Vagina (tissue), 2 donors: ENCODE measurements at regions not wholly inside any gene's neighbourhood (a gene's known extent, or its start where the extent isn't known, plus 50 kb on each side); places are given as distances from the start of the nearest gene placed in this dataset.

Experiments
- POLR2AphosphoS5 ChIP-seq, 2 donors: sonication (generic); formaldehyde crosslinking; IDR thresholded peaks; one replicate each; pipeline ENCODE4 v1.9.0; 2017; ENCODE audit warnings: antibody characterized with exemption in 2 of 2, mild to moderate bottlenecking in 2 of 2, low read depth in 1 of 2; ENCODE audit not compliant: insufficient read depth in 1 of 2
- TF ChIP-seq, protein P1 (sequence below), 3 experiments: fragments of 450-650 bp in 2 of 3; fragments of 200-600 bp in 1 of 3; sonication (generic) in 1 of 3; IDR thresholded peaks; one replicate each; pipeline ENCODE4 v1.5.1; 2017 to 2019; ENCODE audit warnings: antibody characterized with exemption in 3 of 3, mild to moderate bottlenecking in 2 of 3, moderate library complexity in 2 of 3

DNA sequence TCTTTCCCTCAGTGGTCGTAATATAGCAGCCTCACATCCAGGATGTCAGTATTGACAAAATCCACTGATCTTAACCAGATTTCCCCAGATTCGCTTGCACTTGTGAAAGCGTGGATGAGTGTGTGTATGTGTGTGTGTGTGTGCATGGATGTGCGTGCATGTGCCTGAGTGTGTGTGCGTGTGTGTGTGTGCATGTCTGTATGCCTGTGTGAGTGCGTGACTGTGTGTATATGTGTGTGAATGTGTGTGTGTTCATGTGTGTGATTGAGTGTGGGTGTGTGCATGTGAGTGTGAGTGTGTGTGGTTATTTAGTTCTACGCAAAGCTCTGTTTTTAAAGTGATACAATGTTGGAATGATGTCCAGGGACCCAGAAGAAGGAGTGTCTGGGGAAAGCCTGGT lies 723.2 kb downstream of the BRD1 start:
- no peak for TF ChIP-seq POLR2AphosphoS5 (IDR thresholded peaks at IDR 0.05; ENCODE audit: insufficient read depth in 1 of 2, low read depth in 1 of 2)
- TF ChIP-seq, protein P1, sequence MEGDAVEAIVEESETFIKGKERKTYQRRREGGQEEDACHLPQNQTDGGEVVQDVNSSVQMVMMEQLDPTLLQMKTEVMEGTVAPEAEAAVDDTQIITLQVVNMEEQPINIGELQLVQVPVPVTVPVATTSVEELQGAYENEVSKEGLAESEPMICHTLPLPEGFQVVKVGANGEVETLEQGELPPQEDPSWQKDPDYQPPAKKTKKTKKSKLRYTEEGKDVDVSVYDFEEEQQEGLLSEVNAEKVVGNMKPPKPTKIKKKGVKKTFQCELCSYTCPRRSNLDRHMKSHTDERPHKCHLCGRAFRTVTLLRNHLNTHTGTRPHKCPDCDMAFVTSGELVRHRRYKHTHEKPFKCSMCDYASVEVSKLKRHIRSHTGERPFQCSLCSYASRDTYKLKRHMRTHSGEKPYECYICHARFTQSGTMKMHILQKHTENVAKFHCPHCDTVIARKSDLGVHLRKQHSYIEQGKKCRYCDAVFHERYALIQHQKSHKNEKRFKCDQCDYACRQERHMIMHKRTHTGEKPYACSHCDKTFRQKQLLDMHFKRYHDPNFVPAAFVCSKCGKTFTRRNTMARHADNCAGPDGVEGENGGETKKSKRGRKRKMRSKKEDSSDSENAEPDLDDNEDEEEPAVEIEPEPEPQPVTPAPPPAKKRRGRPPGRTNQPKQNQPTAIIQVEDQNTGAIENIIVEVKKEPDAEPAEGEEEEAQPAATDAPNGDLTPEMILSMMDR (IDR thresholded peaks at IDR 0.05): no peak
